ENCODE measurements at regions not wholly inside any gene's neighbourhood (a gene's known extent, or its start where the extent isn't known, plus 50 kb on each side); places are given as distances from the start of the nearest gene placed in this dataset.

DNA sequence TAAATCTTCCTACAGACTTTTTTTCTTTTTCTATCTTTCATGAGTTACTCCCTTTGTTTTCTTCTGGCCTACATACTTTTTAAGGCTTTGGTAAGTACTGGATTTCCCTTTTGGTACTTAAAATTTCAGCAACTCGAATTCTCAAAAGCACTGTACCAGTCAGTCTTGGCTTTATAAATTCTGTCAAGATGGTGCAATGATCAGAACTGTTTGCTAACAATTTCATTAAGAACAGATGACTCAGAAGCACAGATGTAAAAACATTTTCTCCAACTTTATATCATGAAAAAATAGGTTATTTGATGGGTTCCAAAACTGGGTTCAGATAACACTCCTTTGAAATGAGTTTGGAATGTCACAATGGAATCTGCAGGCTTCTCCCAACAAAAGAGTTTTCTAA is 1961.8 kb upstream of the FLRT2 start:
- Histone ChIP-seq H3K27ac (no peak overlapping the region), H3K4me1 (no peaks in the 10 kb centered on the region), H3K9me3 (no peaks in the 10 kb centered on the region), H3K27me3 (no peaks in the 10 kb centered on the region), H3K36me3 (no peaks in the 10 kb centered on the region), H3K4me3 (no peak overlapping the region)
- intact Hi-C loops (cut with DNase I) = no loop called here
- ATAC-seq (no peak), DNase-seq (no peak)
- TF ChIP-seq POLR2A (IDR thresholded peaks at IDR 0.05) = no peak
- TF ChIP-seq, protein P1, sequence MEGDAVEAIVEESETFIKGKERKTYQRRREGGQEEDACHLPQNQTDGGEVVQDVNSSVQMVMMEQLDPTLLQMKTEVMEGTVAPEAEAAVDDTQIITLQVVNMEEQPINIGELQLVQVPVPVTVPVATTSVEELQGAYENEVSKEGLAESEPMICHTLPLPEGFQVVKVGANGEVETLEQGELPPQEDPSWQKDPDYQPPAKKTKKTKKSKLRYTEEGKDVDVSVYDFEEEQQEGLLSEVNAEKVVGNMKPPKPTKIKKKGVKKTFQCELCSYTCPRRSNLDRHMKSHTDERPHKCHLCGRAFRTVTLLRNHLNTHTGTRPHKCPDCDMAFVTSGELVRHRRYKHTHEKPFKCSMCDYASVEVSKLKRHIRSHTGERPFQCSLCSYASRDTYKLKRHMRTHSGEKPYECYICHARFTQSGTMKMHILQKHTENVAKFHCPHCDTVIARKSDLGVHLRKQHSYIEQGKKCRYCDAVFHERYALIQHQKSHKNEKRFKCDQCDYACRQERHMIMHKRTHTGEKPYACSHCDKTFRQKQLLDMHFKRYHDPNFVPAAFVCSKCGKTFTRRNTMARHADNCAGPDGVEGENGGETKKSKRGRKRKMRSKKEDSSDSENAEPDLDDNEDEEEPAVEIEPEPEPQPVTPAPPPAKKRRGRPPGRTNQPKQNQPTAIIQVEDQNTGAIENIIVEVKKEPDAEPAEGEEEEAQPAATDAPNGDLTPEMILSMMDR (IDR thresholded peaks at IDR 0.05) = no peak
- 41 to 82% (median 61%) methylated on average over 1 of the region's 1 CpG for WGBS, 4 donors

DNA sequence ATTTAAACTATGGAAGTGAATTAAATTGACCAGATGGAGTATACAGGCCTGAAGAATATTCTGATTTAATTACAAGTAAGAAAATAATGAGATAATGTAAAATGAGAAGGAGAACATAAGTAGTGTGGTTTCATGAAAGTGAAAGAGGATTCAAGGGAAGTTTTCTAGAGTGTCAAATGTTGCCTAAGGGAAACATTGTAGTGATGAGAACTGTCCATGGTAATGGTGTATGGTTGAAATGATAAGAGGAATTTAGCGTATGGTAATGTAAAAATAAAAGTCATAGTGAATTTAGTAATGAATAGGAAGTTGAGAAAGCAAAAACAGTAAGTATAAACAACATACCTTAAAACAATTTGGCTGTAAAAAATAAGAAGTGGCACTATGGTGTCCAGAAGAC is 1954.6 kb upstream of the FLRT2 start:
- WGBS, 4 donors = 62 to 71% (median 65%) methylated on average over 1 of the region's 1 CpG
- intact Hi-C loops (cut with DNase I) = no loop called here
- no peaks in the 10 kb centered on the region for H3K36me3 ChIP-seq
- no peaks in the 10 kb centered on the region for H3K27me3 ChIP-seq
- no peaks in the 10 kb centered on the region for H3K4me1 ChIP-seq
- H3K9me3 ChIP-seq = no peaks in the 10 kb centered on the region
- H3K4me3 ChIP-seq = no peak overlapping the region
- no peak overlapping the region for H3K27ac ChIP-seq
- TF ChIP-seq, protein P1 (IDR thresholded peaks at IDR 0.05) = no peak
- no peak for TF ChIP-seq POLR2A (IDR thresholded peaks at IDR 0.05)
- DNase-seq = no peak
- ATAC-seq = no peak

DNA sequence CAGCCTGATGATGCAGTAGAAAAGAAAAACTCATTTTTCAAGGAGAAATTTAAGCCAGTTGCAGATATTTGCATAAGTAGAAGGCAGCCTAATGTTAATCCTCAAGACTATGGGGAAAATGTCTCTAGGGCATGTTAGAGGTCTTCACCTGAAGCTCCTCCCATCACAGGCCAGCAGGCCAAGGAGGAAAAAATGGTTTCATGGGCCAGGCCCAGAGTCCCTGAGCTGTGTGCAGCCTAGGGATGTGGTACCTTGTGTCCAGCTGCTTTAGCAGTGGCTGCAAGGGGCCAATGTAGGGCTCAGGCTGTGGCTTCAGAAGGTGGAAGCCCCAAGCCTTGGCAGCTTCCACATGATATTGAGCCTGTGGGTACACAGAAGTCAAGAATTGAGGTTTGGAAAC is 1946.7 kb upstream of the FLRT2 start:
- intact Hi-C loops (cut with DNase I) = no loop called here
- H3K4me3 ChIP-seq = no peak overlapping the region
- H3K36me3 ChIP-seq = no peaks in the 10 kb centered on the region
- H3K9me3 ChIP-seq = peaks cover 0 to 7% (median 0%) of the 10 kb centered on the region in 12 donors
- H3K4me1 ChIP-seq = no peaks in the 10 kb centered on the region
- H3K27ac ChIP-seq = no peak overlapping the region
- DNase-seq (no peak), ATAC-seq (no peak)
- H3K27me3 ChIP-seq = no peaks in the 10 kb centered on the region
- TF ChIP-seq, protein P1 (IDR thresholded peaks at IDR 0.05) = no peak
- TF ChIP-seq POLR2A (IDR thresholded peaks at IDR 0.05) = no peak

DNA sequence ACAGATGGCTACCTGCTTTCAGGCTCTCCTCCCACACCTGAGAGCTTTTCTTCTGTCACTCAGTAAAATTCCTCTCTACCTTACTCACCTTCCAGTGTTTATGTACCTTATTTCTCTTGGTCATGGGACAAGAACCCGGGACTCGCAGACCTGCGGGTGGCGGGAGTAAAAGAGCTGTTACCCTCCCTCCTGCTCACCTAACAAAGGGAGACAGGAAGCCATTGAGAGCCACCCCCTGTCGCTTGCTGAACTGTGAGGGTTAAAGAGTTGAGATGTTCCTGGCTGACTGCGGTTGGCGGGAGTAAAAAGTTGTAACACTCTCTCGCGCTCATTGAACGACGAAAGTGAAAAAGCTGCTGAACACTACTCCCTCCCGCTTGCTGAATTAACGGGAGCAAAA is 1935.1 kb upstream of the FLRT2 start:
- no peaks in the 10 kb centered on the region for H3K27me3 ChIP-seq
- H3K4me1 ChIP-seq = no peaks in the 10 kb centered on the region
- H3K9me3 ChIP-seq = peaks cover 0 to 8% (median 0%) of the 10 kb centered on the region in 12 donors
- TF ChIP-seq POLR2A (IDR thresholded peaks at IDR 0.05) = no peak
- TF ChIP-seq, protein P1 (IDR thresholded peaks at IDR 0.05) = no peak
- H3K27ac ChIP-seq = no peak overlapping the region
- H3K36me3 ChIP-seq = no peaks in the 10 kb centered on the region
- H3K4me3 ChIP-seq = no peak overlapping the region
- intact Hi-C loops (cut with DNase I) = no loop called here
- ATAC-seq = no peak
- WGBS, 4 donors = 90 to 95% (median 93%) methylated on average over 13 of the region's 13 CpGs
- no peak for DNase-seq
